K562 (cell line): ENCODE measurements at regions not wholly inside any gene's neighbourhood (a gene's known extent, or its start where the extent isn't known, plus 50 kb on each side); places are given as distances from the start of the nearest gene placed in this dataset.

Experiments used
- ATAC-seq: fragments of 200-7000 bp; cut with Tn5 transposase; 3 replicates; pipeline ENCODE4 v1.9.1; 2020; ENCODE audit warnings: moderate library complexity
- BruUV-seq: library from RNA; stranded (reverse); fragments of 400-500 nt; replicated peaks from 2 replicates; lab custom pipeline; 2021; lab: Mats Ljungman, UMichigan
- CTCF ChIA-PET: fragments of 300-600 bp; formaldehyde crosslinking; extraction: SDS; loops from one replicate; lab custom pipeline; 2021; ENCODE audit warnings: low intra/inter-chr PET ratio; lab: Yijun Ruan, JAX
- POLR2A ChIA-PET: fragments of 300-600, 350-650 bp; sonication (Branson Sonifier 250); formaldehyde crosslinking; extraction: SDS; loops from one replicate; lab custom pipeline; 2021; ENCODE audit warnings: antibody characterized with exemption, inconsistent platforms; lab: Yijun Ruan, JAX
- DNase-seq, 4 experiments: peaks; one replicate each; pipeline versions ENCODE4 v3.0.0 to v3.0.0-alpha.2; 2011 to 2018; ENCODE audit warnings: low spot score in 3 of 4, mixed read lengths in 3 of 4; ENCODE audit errors: extremely low read depth in 1 of 4
- FAIRE-seq: peaks from 2 replicates; lab custom pipeline; 2011; peaks lifted over from hg19 to GRCh38; lab: Jason Lieb, UNC
- H2AFZ ChIP-seq: 2 replicates; pipeline ENCODE4 v1.6.0; 2011; ENCODE audit warnings: low read depth, low read length, control low read depth, inconsistent platforms
- H3K27ac ChIP-seq: fragments of 200-600 bp; 3 replicates; pipeline ENCODE4 v1.8.0; 2011; ENCODE audit warnings: low read depth, mild to moderate bottlenecking, control low read depth, inconsistent platforms, low read length, moderate library complexity, mixed read lengths; ENCODE audit errors: extremely low read depth
- H3K27me3 ChIP-seq, 2 experiments: fragments of 300-600 bp in 1 of 2; 2 replicates in 1 of 2; 3 replicates in 1 of 2; pipeline versions ENCODE4 v1.6.0 to v1.8.0; 2011; ENCODE audit warnings: inconsistent platforms in 2 of 2, low read length in 2 of 2, mild to moderate bottlenecking in 1 of 2, mixed read lengths in 1 of 2, moderate library complexity in 1 of 2; ENCODE audit not compliant: control insufficient read depth in 2 of 2, insufficient read depth in 2 of 2
- H3K36me3 ChIP-seq: fragments of 300-600 bp; 3 replicates; pipeline ENCODE4 v1.8.0; 2011; ENCODE audit warnings: mild to moderate bottlenecking, low read length, inconsistent platforms; ENCODE audit not compliant: control insufficient read depth, insufficient read depth
- H3K4me1 ChIP-seq, 2 experiments: fragments of 200-600 bp in 1 of 2; replicated peaks in 1 of 2; 2 replicates in 1 of 2; 3 replicates in 1 of 2; pipeline versions ENCODE4 v1.5.1 to v1.8.0; 2011; ENCODE audit warnings: inconsistent platforms in 2 of 2, low read length in 2 of 2, mild to moderate bottlenecking in 1 of 2, mixed read lengths in 1 of 2, moderate library complexity in 1 of 2; ENCODE audit not compliant: control insufficient read depth in 2 of 2, insufficient read depth in 2 of 2
- H3K4me2 ChIP-seq: 2 replicates; pipeline ENCODE4 v1.6.1; 2011; ENCODE audit warnings: low read length, control low read depth, inconsistent platforms, mixed read lengths; ENCODE audit not compliant: insufficient read depth
- H3K4me3 ChIP-seq: fragments of 200-600 bp; sonication (generic), shearing (Covaris generic); 2 replicates; pipeline ENCODE4 v1.5.1; 2016; ENCODE audit warnings: control low read depth, inconsistent platforms
- H3K79me2 ChIP-seq: fragments of 200-600 bp; 3 replicates; pipeline ENCODE4 v1.8.0; 2011; ENCODE audit warnings: low read length, inconsistent platforms; ENCODE audit not compliant: control insufficient read depth, insufficient read depth
- H3K9ac ChIP-seq, 2 experiments: 2 replicates each; pipeline versions ENCODE4 v1.6.0 to v1.6.1; 2011; ENCODE audit warnings: low read depth in 2 of 2, low read length in 2 of 2, control low read depth in 1 of 2, inconsistent platforms in 1 of 2, mild to moderate bottlenecking in 1 of 2, mixed read lengths in 1 of 2; ENCODE audit not compliant: insufficient read depth in 1 of 2
- H3K9me1 ChIP-seq: one replicate; pipeline ENCODE4 v1.6.0; 2011; ENCODE audit warnings: inconsistent platforms, mild to moderate bottlenecking, low read length, moderate library complexity; ENCODE audit not compliant: control insufficient read depth, insufficient read depth
- H3K9me3 ChIP-seq: replicated peaks from 2 replicates; pipeline ENCODE4 v1.5.1; 2011; ENCODE audit warnings: low read depth, low read length, inconsistent platforms; ENCODE audit not compliant: control insufficient read depth, insufficient read depth
- H4K20me1 ChIP-seq: replicated peaks from 2 replicates; pipeline ENCODE4 v1.6.1; 2011; ENCODE audit warnings: low read length, inconsistent platforms, mixed read lengths; ENCODE audit not compliant: control insufficient read depth, insufficient read depth
- HNRNPL ChIP-seq: fragments of 200-400 bp; formaldehyde crosslinking; IDR thresholded peaks from 2 replicates; pipeline ENCODE4 v1.6.1; 2017; ENCODE audit warnings: low read depth, mild to moderate bottlenecking, low read length
- L3MBTL2 ChIP-seq: fragments of 450-650 bp; IDR thresholded peaks from 2 replicates; pipeline ENCODE4 v1.6.1; 2016; ENCODE audit warnings: mild to moderate bottlenecking, moderate library complexity
- TCFL5 ChIP-seq: fragments of 250-450 bp; sonication (Bioruptor Pico); conservative IDR thresholded peaks from 2 replicates; pipeline ENCODE4 v1.6.1; 2021; ENCODE audit warnings: mild to moderate bottlenecking, moderate library complexity, matching md5 sums
- TEAD2 ChIP-seq: fragments of 450-650 bp; IDR thresholded peaks from 2 replicates; pipeline ENCODE4 v1.6.1; 2016; ENCODE audit warnings: missing genetic modification characterization, control low read depth, missing compliant biosample characterization
- ZNF436 ChIP-seq: fragments of 250-450, 450-650 bp; sonication (Bioruptor Pico); formaldehyde crosslinking; IDR thresholded peaks from 2 replicates; pipeline ENCODE4 v1.7.0; 2020; ENCODE audit warnings: mild to moderate bottlenecking
- WGBS: fragments of 100-300 bp; shearing (Covaris generic); methylation state at CpG from one replicate; pipeline ENCODE4 v1.1.6; 2016; ENCODE audit warnings: low coverage, mixed read lengths; ENCODE audit not compliant: insufficient coverage; ENCODE audit errors: missing lambda C conversion rate; 5-methylcytosine and 5-hydroxymethylcytosine counted together
- in situ Hi-C: fragments of 300-500 bp; cut with MboI; formaldehyde crosslinking; loops from 4 replicates; pipeline ENCODE4 v1.15.0; 2018; ENCODE audit warnings: inconsistent platforms, mixed read lengths
- intact Hi-C: fragments of 100-400 bp; cut with micrococcal nuclease; formaldehyde crosslinking; loops from 2 replicates; pipeline ENCODE4 v1.14.2; 2022
- TF ChIP-seq, protein P1 (sequence below): fragments of 250-450 bp; sonication (Bioruptor Pico); IDR thresholded peaks from 2 replicates; pipeline ENCODE4 v1.4.0; 2020
- TF ChIP-seq, protein P2 (sequence below): fragments of 450-650 bp; IDR thresholded peaks from 2 replicates; pipeline ENCODE4 v1.6.1; 2018; ENCODE audit not compliant: partially characterized antibody
- TF ChIP-seq, protein P3 (sequence below): sonication (generic); formaldehyde crosslinking; IDR thresholded peaks from 2 replicates; pipeline ENCODE4 v1.8.1; 2023; ENCODE audit warnings: mild to moderate bottlenecking, missing genetic modification reagents

DNA sequence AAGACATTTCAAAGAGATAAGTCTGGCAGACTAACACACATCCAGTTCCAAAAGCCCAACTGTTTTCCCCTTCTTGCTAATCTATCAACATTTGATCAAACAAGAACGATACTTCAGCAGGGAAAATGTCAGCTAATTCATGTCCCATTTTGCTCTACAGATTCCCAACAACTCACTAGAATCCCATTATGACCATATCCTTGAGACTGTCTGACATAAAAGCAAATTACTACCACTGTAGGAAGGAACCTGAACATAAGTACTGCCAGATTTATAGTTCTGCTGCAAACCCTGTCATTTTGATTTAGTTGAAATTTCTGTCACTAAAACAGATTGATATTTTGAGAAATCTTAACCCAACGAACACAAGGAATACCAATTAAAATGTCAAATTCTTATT lies 193.0 kb upstream of the REG3G start:
- H2AFZ ChIP-seq: no peak overlapping the region
- DNase-seq (no peak), FAIRE-seq (no peak), ATAC-seq (no peak)
- no peak overlapping the region for H3K27ac ChIP-seq
- H3K9me3 ChIP-seq: no peaks in the 10 kb centered on the region
- H3K79me2 ChIP-seq: no peaks in the 10 kb centered on the region
- H3K9me1 ChIP-seq: no peaks in the 10 kb centered on the region
- H3K36me3 ChIP-seq: no peaks in the 10 kb centered on the region
- TF ChIP-seq TEAD2 (tag): no peak
- TF ChIP-seq L3MBTL2: no peak
- TF ChIP-seq, protein P1, sequence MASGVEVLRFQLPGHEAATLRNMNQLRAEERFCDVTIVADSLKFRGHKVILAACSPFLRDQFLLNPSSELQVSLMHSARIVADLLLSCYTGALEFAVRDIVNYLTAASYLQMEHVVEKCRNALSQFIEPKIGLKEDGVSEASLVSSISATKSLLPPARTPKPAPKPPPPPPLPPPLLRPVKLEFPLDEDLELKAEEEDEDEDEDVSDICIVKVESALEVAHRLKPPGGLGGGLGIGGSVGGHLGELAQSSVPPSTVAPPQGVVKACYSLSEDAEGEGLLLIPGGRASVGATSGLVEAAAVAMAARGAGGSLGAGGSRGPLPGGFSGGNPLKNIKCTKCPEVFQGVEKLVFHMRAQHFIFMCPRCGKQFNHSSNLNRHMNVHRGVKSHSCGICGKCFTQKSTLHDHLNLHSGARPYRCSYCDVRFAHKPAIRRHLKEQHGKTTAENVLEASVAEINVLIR (CRISPR knock-in tag): no peak
- TF ChIP-seq ZNF436 (CRISPR knock-in tag): no peak
- TF ChIP-seq, protein P2, sequence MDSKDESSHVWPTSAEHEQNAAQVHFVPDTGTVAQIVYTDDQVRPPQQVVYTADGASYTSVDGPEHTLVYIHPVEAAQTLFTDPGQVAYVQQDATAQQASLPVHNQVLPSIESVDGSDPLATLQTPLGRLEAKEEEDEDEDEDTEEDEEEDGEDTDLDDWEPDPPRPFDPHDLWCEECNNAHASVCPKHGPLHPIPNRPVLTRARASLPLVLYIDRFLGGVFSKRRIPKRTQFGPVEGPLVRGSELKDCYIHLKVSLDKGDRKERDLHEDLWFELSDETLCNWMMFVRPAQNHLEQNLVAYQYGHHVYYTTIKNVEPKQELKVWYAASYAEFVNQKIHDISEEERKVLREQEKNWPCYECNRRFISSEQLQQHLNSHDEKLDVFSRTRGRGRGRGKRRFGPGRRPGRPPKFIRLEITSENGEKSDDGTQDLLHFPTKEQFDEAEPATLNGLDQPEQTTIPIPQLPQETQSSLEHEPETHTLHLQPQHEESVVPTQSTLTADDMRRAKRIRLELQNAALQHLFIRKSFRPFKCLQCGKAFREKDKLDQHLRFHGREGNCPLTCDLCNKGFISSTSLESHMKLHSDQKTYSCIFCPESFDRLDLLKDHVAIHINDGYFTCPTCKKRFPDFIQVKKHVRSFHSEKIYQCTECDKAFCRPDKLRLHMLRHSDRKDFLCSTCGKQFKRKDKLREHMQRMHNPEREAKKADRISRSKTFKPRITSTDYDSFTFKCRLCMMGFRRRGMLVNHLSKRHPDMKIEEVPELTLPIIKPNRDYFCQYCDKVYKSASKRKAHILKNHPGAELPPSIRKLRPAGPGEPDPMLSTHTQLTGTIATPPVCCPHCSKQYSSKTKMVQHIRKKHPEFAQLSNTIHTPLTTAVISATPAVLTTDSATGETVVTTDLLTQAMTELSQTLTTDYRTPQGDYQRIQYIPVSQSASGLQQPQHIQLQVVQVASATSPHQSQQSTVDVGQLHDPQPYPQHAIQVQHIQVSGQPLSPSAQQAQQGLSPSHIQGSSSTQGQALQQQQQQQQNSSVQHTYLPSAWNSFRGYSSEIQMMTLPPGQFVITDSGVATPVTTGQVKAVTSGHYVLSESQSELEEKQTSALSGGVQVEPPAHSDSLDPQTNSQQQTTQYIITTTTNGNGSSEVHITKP: no peak
- TF ChIP-seq HNRNPL: no peak
- TF ChIP-seq TCFL5: no peak
- TF ChIP-seq, protein P3, sequence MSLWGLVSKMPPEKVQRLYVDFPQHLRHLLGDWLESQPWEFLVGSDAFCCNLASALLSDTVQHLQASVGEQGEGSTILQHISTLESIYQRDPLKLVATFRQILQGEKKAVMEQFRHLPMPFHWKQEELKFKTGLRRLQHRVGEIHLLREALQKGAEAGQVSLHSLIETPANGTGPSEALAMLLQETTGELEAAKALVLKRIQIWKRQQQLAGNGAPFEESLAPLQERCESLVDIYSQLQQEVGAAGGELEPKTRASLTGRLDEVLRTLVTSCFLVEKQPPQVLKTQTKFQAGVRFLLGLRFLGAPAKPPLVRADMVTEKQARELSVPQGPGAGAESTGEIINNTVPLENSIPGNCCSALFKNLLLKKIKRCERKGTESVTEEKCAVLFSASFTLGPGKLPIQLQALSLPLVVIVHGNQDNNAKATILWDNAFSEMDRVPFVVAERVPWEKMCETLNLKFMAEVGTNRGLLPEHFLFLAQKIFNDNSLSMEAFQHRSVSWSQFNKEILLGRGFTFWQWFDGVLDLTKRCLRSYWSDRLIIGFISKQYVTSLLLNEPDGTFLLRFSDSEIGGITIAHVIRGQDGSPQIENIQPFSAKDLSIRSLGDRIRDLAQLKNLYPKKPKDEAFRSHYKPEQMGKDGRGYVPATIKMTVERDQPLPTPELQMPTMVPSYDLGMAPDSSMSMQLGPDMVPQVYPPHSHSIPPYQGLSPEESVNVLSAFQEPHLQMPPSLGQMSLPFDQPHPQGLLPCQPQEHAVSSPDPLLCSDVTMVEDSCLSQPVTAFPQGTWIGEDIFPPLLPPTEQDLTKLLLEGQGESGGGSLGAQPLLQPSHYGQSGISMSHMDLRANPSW (CRISPR knock-in tag): no peak
- H4K20me1 ChIP-seq: no peaks in the 10 kb centered on the region
- BruUV-seq: no TSS peak
- no peaks in the 10 kb centered on the region for H3K27me3 ChIP-seq
- no peaks in the 10 kb centered on the region for H3K4me1 ChIP-seq
- no peak overlapping the region for H3K4me3 ChIP-seq
- intact Hi-C loops: no loop called here
- POLR2A ChIA-PET: no interaction called here
- WGBS: 0% methylated on average over 2 of the region's 2 CpGs
- CTCF ChIA-PET: no interaction called here
- no peak overlapping the region for H3K4me2 ChIP-seq
- no peak overlapping the region for H3K9ac ChIP-seq
- in situ Hi-C loops: no loop called here
